Activated CD4-positive, alpha-beta memory T cell treated with anti-CD3 and anti-CD28 coated beads, Interleukin-2, amount 10 ng/mL, durations not matched to agents 7 days and 5 days (primary cell): ENCODE measurements at regions not wholly inside any gene's neighbourhood (a gene's known extent, or its start where the extent isn't known, plus 50 kb on each side); places are given as distances from the start of the nearest gene placed in this dataset.
"Not testable (repeated sequence)": the region's sequence is repeated elsewhere in the genome, so short reads cannot be mapped to it uniquely, and the experiment has no call there.

Experiments used
- CTCF ChIA-PET: fragments of 350-600 bp; sonication (Branson Sonifier 250); formaldehyde crosslinking; loops from one replicate; lab custom pipeline; 2021; ENCODE audit warnings: antibody characterized with exemption, inconsistent platforms; lab: Charles Lee
- POLR2A ChIA-PET: fragments of 350-600 bp; sonication (Branson Sonifier 250); formaldehyde crosslinking; loops from one replicate; lab custom pipeline; 2021; ENCODE audit warnings: antibody characterized with exemption; lab: Charles Lee
- DNase-seq: peaks from one replicate; pipeline ENCODE4 v3.0.0-alpha.2; 2020
- H3K27ac Mint-ChIP-seq: one replicate; pipeline ENCODE4 v1.8.0; 2021; ENCODE audit warnings: mild to moderate bottlenecking, mixed read lengths
- H3K27me3 Mint-ChIP-seq: one replicate; pipeline ENCODE4 v1.8.0; 2021; ENCODE audit warnings: mixed read lengths
- H3K36me3 Mint-ChIP-seq: one replicate; pipeline ENCODE4 v1.8.0; 2021; ENCODE audit warnings: low read depth, mixed read lengths
- H3K4me1 Mint-ChIP-seq: one replicate; pipeline ENCODE4 v1.8.0; 2021; ENCODE audit warnings: mixed read lengths
- H3K4me3 Mint-ChIP-seq: one replicate; pipeline ENCODE4 v1.8.0; 2021; ENCODE audit warnings: mild to moderate bottlenecking, mixed read lengths
- H3K9me3 Mint-ChIP-seq: one replicate; pipeline ENCODE4 v1.8.0; 2021; ENCODE audit warnings: mixed read lengths

GRCh38 chr2:56813490-56813889, 629.7 kb downstream of the CCDC85A start:
- H3K27ac Mint-ChIP-seq: no peak overlapping the region
- H3K4me3 Mint-ChIP-seq: no peak overlapping the region
- POLR2A ChIA-PET: no interaction called here

DNA sequence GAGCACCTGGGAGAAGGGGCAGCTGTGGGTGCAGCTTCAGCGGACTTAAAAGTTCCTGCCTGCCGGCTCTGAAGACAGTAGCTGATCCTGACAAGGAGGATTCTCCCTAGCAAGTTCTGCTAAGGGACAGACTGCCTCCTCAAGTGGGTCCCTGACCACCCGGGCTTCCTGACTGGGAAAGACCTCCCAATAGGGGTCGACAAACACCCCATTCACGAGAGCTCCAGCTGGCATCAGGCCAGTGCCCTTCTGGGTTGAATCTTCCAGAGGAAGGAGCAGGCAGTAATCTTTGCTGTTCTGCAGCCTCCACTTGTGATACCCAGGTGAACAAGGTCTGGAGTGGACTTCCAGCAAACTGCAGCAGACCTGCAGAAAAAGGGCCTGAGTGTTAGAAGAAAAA, 632.9 kb downstream of the CCDC85A start:
- H3K4me1 Mint-ChIP-seq: no peaks in the 10 kb centered on the region
- no peak overlapping the region for H3K4me3 Mint-ChIP-seq
- no peak overlapping the region for H3K27ac Mint-ChIP-seq
- CTCF ChIA-PET: no interaction called here
- H3K27me3 Mint-ChIP-seq: no peaks in the 10 kb centered on the region
- H3K36me3 Mint-ChIP-seq: no peaks in the 10 kb centered on the region
- H3K9me3 Mint-ChIP-seq: peaks cover 29% of the 10 kb centered on the region
- DNase-seq: no peak
- POLR2A ChIA-PET: interaction anchor here (1.0 kb wide), 1 partner anchor 48 kb away, joined by 3 read pairs; no protein-coding TSS in a partner anchor

More at GRCh38 chr2:56813490-56813889, 629.7 kb downstream of the CCDC85A start:
- no peak for DNase-seq
- Mint-ChIP-seq H3K36me3 (no peaks in the 10 kb centered on the region), H3K9me3 (peaks cover 15% of the 10 kb centered on the region), H3K4me1 (no peaks in the 10 kb centered on the region), H3K27me3 (no peaks in the 10 kb centered on the region)
- CTCF ChIA-PET: no interaction called here

DNA sequence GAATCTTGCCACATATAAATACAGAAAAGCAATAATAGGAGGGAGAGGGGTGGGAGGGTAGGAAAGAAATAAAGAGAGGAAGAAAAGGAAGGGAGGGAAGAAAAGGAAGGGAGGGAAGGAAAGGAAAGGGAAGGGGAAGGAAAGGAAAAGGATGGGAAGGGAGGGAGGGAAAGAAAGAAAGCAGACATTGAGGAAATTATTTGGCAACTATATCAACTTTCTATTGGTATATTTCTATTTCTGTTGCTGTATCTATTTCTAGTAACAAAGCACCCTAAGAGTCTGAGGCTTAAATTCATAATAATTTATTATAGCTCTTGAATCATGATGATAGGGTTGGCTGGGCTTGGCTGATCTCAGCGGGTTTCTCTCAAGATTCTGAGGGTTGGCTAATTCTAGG, 648.0 kb downstream of the CCDC85A start:
- CTCF ChIA-PET: no interaction called here
- no peaks in the 10 kb centered on the region for H3K27me3 Mint-ChIP-seq
- no peak overlapping the region for H3K4me3 Mint-ChIP-seq
- no peaks in the 10 kb centered on the region for H3K4me1 Mint-ChIP-seq
- no peak overlapping the region for H3K27ac Mint-ChIP-seq
- H3K36me3 Mint-ChIP-seq: no peaks in the 10 kb centered on the region
- POLR2A ChIA-PET: no interaction called here
- H3K9me3 Mint-ChIP-seq: peaks cover 13% of the 10 kb centered on the region
- no peak for DNase-seq

DNA sequence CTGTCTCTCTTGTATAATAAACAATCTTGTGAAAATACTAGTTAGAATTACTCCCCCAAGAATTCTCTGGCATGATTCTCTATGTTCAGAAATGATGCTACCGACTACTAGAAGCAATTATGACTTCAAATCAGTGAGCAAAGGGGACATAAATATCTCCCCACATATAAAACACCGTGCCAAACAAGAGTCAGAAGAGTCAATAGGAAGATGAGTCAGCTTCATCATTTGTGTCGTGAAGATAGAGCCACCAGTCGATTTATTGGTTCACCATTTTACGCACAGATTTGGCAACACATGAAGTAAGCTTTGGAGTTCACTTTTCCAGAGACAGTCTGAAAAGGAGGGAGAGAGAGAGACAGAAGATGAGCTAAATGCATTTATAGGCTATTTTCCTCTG, 650.9 kb downstream of the CCDC85A start:
- H3K36me3 Mint-ChIP-seq: no peaks in the 10 kb centered on the region
- H3K27ac Mint-ChIP-seq: no peak overlapping the region
- POLR2A ChIA-PET: no interaction called here
- peaks cover 11% of the 10 kb centered on the region for H3K9me3 Mint-ChIP-seq
- H3K4me3 Mint-ChIP-seq: no peak overlapping the region
- H3K27me3 Mint-ChIP-seq: no peaks in the 10 kb centered on the region
- no peak for DNase-seq
- H3K4me1 Mint-ChIP-seq: no peaks in the 10 kb centered on the region
- CTCF ChIA-PET: no interaction called here

DNA sequence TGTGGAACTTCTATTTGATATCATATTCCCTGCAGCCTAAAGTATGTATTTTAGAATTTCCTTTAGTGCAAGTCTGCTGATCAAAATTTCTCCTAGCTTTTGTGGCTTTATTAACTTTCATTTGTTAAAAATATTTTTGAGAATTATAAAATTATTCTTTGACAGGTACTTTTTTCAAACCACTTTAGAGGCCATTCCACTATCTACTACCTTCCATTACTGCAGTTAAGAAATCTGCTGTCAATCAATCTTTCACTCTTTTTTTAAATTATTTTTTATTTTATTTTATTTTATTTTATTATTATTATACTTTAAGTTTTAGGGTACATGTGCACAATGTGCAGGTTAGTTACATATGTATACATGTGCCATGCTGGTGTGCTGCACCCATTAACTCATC, 656.2 kb downstream of the CCDC85A start:
- DNase-seq, H3K36me3 Mint-ChIP-seq, CTCF ChIA-PET, H3K27me3 Mint-ChIP-seq, H3K27ac Mint-ChIP-seq, H3K4me3 Mint-ChIP-seq, H3K4me1 Mint-ChIP-seq, POLR2A ChIA-PET: not testable (repeated sequence)
- peaks cover 13% of the 10 kb centered on the region for H3K9me3 Mint-ChIP-seq

DNA sequence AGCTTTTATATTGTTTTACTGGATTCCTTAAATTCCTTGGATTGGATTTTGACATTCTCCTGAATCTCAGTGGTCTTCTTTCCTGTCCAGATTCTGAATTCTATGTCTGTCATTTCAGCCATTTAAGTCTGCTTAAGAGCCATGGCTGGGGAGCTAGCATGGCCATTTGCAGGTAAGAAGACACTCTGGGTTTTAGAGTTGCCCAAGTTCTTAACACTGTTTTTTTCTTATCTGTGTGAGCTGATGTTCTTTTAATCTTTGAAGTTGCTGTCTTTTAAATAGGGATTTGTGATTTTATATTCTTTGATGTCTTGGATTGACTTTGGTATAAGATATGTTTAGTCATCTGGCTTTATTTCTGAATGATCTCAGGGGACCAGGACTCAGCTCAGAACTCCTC, 677.2 kb downstream of the CCDC85A start:
- DNase-seq: no peak
- H3K36me3 Mint-ChIP-seq: no peaks in the 10 kb centered on the region
- ChIA-PET CTCF (no interaction called here), POLR2A (no interaction called here)
- H3K27me3 Mint-ChIP-seq: no peaks in the 10 kb centered on the region
- no peak overlapping the region for H3K27ac Mint-ChIP-seq
- no peaks in the 10 kb centered on the region for H3K4me1 Mint-ChIP-seq
- peaks cover 34% of the 10 kb centered on the region for H3K9me3 Mint-ChIP-seq
- H3K4me3 Mint-ChIP-seq: no peak overlapping the region

DNA sequence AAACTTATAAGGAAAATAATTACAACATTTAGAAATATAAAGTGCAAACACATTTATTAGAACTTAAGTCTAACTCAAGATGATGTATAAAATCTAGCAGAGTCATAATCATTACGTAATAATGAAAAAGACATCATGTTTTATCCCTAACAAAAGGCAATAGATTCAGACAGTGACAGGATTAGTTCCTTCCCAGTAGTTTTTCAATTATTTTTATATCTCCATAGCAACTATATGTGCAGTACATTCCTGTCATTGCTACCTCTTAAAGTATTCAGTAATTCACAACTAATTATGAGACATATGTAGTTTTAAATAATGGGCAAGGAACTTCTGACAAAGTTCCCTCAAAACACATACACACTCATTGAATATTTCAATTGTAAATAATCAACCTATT, 687.9 kb downstream of the CCDC85A start:
- no peak for DNase-seq
- no peak overlapping the region for H3K4me3 Mint-ChIP-seq
- CTCF ChIA-PET: no interaction called here
- H3K27ac Mint-ChIP-seq: no peak overlapping the region
- POLR2A ChIA-PET: no interaction called here
- no peaks in the 10 kb centered on the region for H3K36me3 Mint-ChIP-seq
- H3K4me1 Mint-ChIP-seq: no peaks in the 10 kb centered on the region
- H3K27me3 Mint-ChIP-seq: no peaks in the 10 kb centered on the region
- peaks cover 17% of the 10 kb centered on the region for H3K9me3 Mint-ChIP-seq

GRCh38 chr2:56874717-56875116, 690.9 kb downstream of the CCDC85A start:
- H3K9me3 Mint-ChIP-seq: peaks cover 20% of the 10 kb centered on the region
- H3K27ac Mint-ChIP-seq: no peak overlapping the region
- CTCF ChIA-PET: no interaction called here
- no peak for DNase-seq
- no peaks in the 10 kb centered on the region for H3K27me3 Mint-ChIP-seq
- H3K4me1 Mint-ChIP-seq: no peaks in the 10 kb centered on the region
- POLR2A ChIA-PET: no interaction called here
- no peaks in the 10 kb centered on the region for H3K36me3 Mint-ChIP-seq
- no peak overlapping the region for H3K4me3 Mint-ChIP-seq

DNA sequence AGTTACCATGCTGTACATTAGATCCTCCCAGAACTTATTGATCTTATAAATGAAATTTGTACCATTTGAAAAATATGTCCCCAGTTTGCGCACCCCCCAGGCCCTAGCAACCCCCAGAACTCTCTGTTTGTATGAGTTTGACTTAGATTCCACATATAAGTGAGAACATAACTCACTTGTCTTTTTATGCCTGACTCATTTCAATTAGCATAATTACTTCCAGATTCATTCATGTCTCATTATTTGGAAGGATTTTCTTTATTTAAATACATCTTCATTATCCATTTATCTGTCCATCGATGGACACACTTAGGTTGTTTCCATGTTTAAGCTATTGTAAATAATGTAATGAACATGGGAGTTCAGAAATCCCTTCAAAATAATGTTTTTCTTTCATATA, 705.9 kb downstream of the CCDC85A start:
- H3K4me3 Mint-ChIP-seq: no peak overlapping the region
- no peak overlapping the region for H3K27ac Mint-ChIP-seq
- no peaks in the 10 kb centered on the region for H3K36me3 Mint-ChIP-seq
- POLR2A ChIA-PET: no interaction called here
- no peak for DNase-seq
- no peaks in the 10 kb centered on the region for H3K27me3 Mint-ChIP-seq
- no peaks in the 10 kb centered on the region for H3K4me1 Mint-ChIP-seq
- H3K9me3 Mint-ChIP-seq: peaks cover 4% of the 10 kb centered on the region
- CTCF ChIA-PET: no interaction called here

GRCh38 chr2:56892382-56892781, 708.6 kb downstream of the CCDC85A start:
- no peaks in the 10 kb centered on the region for H3K36me3 Mint-ChIP-seq
- no peaks in the 10 kb centered on the region for H3K9me3 Mint-ChIP-seq
- ChIA-PET CTCF (no interaction called here), POLR2A (no interaction called here)
- DNase-seq: no peak
- no peaks in the 10 kb centered on the region for H3K4me1 Mint-ChIP-seq
- H3K27ac Mint-ChIP-seq: no peak overlapping the region
- H3K27me3 Mint-ChIP-seq: no peaks in the 10 kb centered on the region
- no peak overlapping the region for H3K4me3 Mint-ChIP-seq

GRCh38 chr2:56898986-56899385, 715.2 kb downstream of the CCDC85A start:
- ChIA-PET POLR2A (no interaction called here), CTCF (no interaction called here)
- Mint-ChIP-seq H3K27me3 (no peaks in the 10 kb centered on the region), H3K4me1 (no peaks in the 10 kb centered on the region), H3K4me3 (no peak overlapping the region), H3K36me3 (no peaks in the 10 kb centered on the region), H3K27ac (no peak overlapping the region), H3K9me3 (peaks cover 3% of the 10 kb centered on the region)
- DNase-seq: no peak

- CTCF ChIA-PET: no interaction called here
- Mint-ChIP-seq H3K4me1 (no peaks in the 10 kb centered on the region), H3K36me3 (no peaks in the 10 kb centered on the region), H3K27me3 (no peaks in the 10 kb centered on the region), H3K9me3 (peaks cover 23% of the 10 kb centered on the region), H3K27ac (no peak overlapping the region), H3K4me3 (no peak overlapping the region)
- no peak for DNase-seq
- POLR2A ChIA-PET: no interaction called here
Measured at GRCh38 chr2:56912490-56912889, 728.7 kb downstream of the CCDC85A start.

- DNase-seq: no peak
- POLR2A ChIA-PET: no interaction called here
- Mint-ChIP-seq H3K4me3 (no peak overlapping the region), H3K4me1 (no peaks in the 10 kb centered on the region), H3K9me3 (peaks cover 22% of the 10 kb centered on the region), H3K27ac (no peak overlapping the region), H3K36me3 (no peaks in the 10 kb centered on the region), H3K27me3 (no peaks in the 10 kb centered on the region)
- CTCF ChIA-PET: no interaction called here
Measured at GRCh38 chr2:56918790-56919189, 735.0 kb downstream of the CCDC85A start.

DNA sequence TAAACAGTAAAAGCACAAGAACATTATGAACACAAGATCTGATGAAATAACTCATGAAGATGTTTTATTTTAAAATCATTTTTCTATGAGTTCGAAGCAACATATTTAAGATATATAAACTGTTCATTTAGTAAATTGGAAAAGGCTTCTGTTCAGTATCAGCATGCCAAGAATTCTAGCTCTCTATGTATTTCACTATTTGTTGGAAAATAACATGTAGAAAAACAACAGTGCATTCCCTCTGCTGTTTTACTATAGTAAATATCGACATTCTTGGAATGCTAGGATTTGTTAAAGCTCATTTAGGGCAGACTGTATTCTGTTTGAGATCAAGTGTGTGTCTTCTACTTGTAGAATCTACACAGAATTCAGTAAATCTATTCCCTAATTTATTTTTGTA, 750.2 kb downstream of the CCDC85A start:
- no peaks in the 10 kb centered on the region for H3K4me1 Mint-ChIP-seq
- no peak for DNase-seq
- H3K9me3 Mint-ChIP-seq: no peaks in the 10 kb centered on the region
- no peak overlapping the region for H3K4me3 Mint-ChIP-seq
- H3K27ac Mint-ChIP-seq: no peak overlapping the region
- CTCF ChIA-PET: no interaction called here
- no peaks in the 10 kb centered on the region for H3K27me3 Mint-ChIP-seq
- POLR2A ChIA-PET: no interaction called here
- no peaks in the 10 kb centered on the region for H3K36me3 Mint-ChIP-seq

- H3K4me3 Mint-ChIP-seq: no peak overlapping the region
- H3K4me1 Mint-ChIP-seq: no peaks in the 10 kb centered on the region
- H3K36me3 Mint-ChIP-seq: no peaks in the 10 kb centered on the region
- ChIA-PET POLR2A (no interaction called here), CTCF (no interaction called here)
- H3K9me3 Mint-ChIP-seq: peaks cover 3% of the 10 kb centered on the region
- DNase-seq: no peak
- no peaks in the 10 kb centered on the region for H3K27me3 Mint-ChIP-seq
- H3K27ac Mint-ChIP-seq: no peak overlapping the region
Measured at GRCh38 chr2:56934866-56935265, 751.1 kb downstream of the CCDC85A start.
